SK-N-SH treated with all-trans-retinoic acid at 6 μM for 48 hours (cell line): ENCODE measurements at regions not wholly inside any gene's neighbourhood (a gene's known extent, or its start where the extent isn't known, plus 50 kb on each side); places are given as distances from the start of the nearest gene placed in this dataset.

Experiments used
- ATAC-seq: fragments of 200-7000 bp; cut with Tn5 transposase; 3 replicates; pipeline ENCODE4 v1.9.1; 2020; ENCODE audit warnings: mild to moderate bottlenecking, moderate library complexity
- ARNTL ChIP-seq: fragments of 450-650 bp; formaldehyde crosslinking; IDR thresholded peaks from 2 replicates; pipeline ENCODE4 v1.5.0; 2020; ENCODE audit warnings: low read depth, mild to moderate bottlenecking, moderate library complexity, borderline replicate concordance
- BACH2 ChIP-seq: fragments of 250-450 bp; sonication (Bioruptor Pico); IDR thresholded peaks from 2 replicates; pipeline ENCODE4 v1.9.0; 2021; ENCODE audit warnings: mild to moderate bottlenecking, borderline replicate concordance
- CREB5 ChIP-seq: fragments of 250-450 bp; sonication (Bioruptor Pico); IDR thresholded peaks from 2 replicates; pipeline ENCODE4 v1.5.1; 2020; ENCODE audit warnings: low read depth, mild to moderate bottlenecking, moderate library complexity
- ESRRG ChIP-seq: fragments of 250-450 bp; sonication (Bioruptor Pico); IDR thresholded peaks from 2 replicates; pipeline ENCODE4 v1.6.1; 2021; ENCODE audit warnings: mild to moderate bottlenecking
- ISL1 ChIP-seq: fragments of 250-450 bp; sonication (Bioruptor Pico); IDR thresholded peaks from 2 replicates; pipeline ENCODE4 v2.1.2; 2022; ENCODE audit warnings: mild to moderate bottlenecking, moderate library complexity
- OSR1 ChIP-seq: fragments of 250-450 bp; sonication (Bioruptor Pico); IDR thresholded peaks from 2 replicates; pipeline ENCODE4 v1.8.0; 2022; ENCODE audit warnings: moderate library complexity, mild to moderate bottlenecking, inconsistent platforms
- PATZ1 ChIP-seq: fragments of 250-450 bp; sonication (Bioruptor Pico); IDR thresholded peaks from 2 replicates; pipeline ENCODE4 v1.8.0; 2020; ENCODE audit warnings: mild to moderate bottlenecking, moderate library complexity, borderline replicate concordance
- PPARA ChIP-seq: fragments of 250-450 bp; sonication (Bioruptor Pico); IDR thresholded peaks from 2 replicates; pipeline ENCODE4 v1.5.0; 2020; ENCODE audit warnings: mild to moderate bottlenecking, borderline replicate concordance
- RARB ChIP-seq: fragments of 250-450 bp; sonication (Bioruptor Pico); IDR thresholded peaks from 2 replicates; pipeline ENCODE4 v1.8.0; 2021; ENCODE audit warnings: mild to moderate bottlenecking, moderate library complexity
- SNAI2 ChIP-seq: fragments of 250-450 bp; sonication (Bioruptor Pico); IDR thresholded peaks from 2 replicates; pipeline ENCODE4 v1.5.0; 2020; ENCODE audit warnings: mild to moderate bottlenecking, moderate library complexity
- TCF4 ChIP-seq: fragments of 250-450 bp; sonication (Bioruptor Pico); IDR thresholded peaks from 2 replicates; pipeline ENCODE4 v1.8.0; 2021; ENCODE audit warnings: mild to moderate bottlenecking, moderate library complexity, borderline replicate concordance
- TOX ChIP-seq: fragments of 250-450 bp; sonication (Bioruptor Pico); IDR thresholded peaks from 2 replicates; pipeline ENCODE4 v1.8.0; 2021; ENCODE audit warnings: mild to moderate bottlenecking, moderate library complexity, borderline replicate concordance
- ZC3H10 ChIP-seq: fragments of 250-450 bp; sonication (Bioruptor Pico); IDR thresholded peaks from 2 replicates; pipeline ENCODE4 v1.5.1; 2021; ENCODE audit warnings: mild to moderate bottlenecking, moderate library complexity
- ZFP3 ChIP-seq: fragments of 250-450 bp; sonication (Bioruptor Pico); IDR thresholded peaks from 2 replicates; pipeline ENCODE4 v1.5.0; 2020; ENCODE audit warnings: mild to moderate bottlenecking, moderate library complexity
- ZFP30 ChIP-seq: fragments of 450-650 bp; formaldehyde crosslinking; IDR thresholded peaks from 2 replicates; pipeline ENCODE4 v1.5.0; 2022; ENCODE audit warnings: mild to moderate bottlenecking, moderate library complexity
- ZNF565 ChIP-seq: fragments of 450-650 bp; formaldehyde crosslinking; conservative IDR thresholded peaks from 2 replicates; pipeline ENCODE4 v1.5.0; 2020; ENCODE audit warnings: low read depth, mild to moderate bottlenecking, moderate library complexity
- ZNF70 ChIP-seq: fragments of 450-650 bp; formaldehyde crosslinking; IDR thresholded peaks from 2 replicates; pipeline ENCODE4 v1.5.0; 2020; ENCODE audit warnings: mild to moderate bottlenecking, moderate library complexity
- ZNF8 ChIP-seq: fragments of 450-650 bp; formaldehyde crosslinking; IDR thresholded peaks from 2 replicates; pipeline ENCODE4 v1.5.0; 2020; ENCODE audit warnings: mild to moderate bottlenecking, moderate library complexity
- TF ChIP-seq, protein P1 (sequence below): fragments of 250-450 bp; sonication (Bioruptor Pico); IDR thresholded peaks from 2 replicates; pipeline ENCODE4 v1.5.0; 2020; ENCODE audit warnings: mild to moderate bottlenecking, moderate library complexity
- TF ChIP-seq, protein P2 (sequence below): fragments of 250-450 bp; sonication (Bioruptor Pico); IDR thresholded peaks from 2 replicates; pipeline ENCODE4 v1.5.1; 2021; ENCODE audit warnings: mild to moderate bottlenecking, moderate library complexity
- TF ChIP-seq, protein P3 (sequence below): fragments of 250-450 bp; sonication (Bioruptor Pico); IDR thresholded peaks from 2 replicates; pipeline ENCODE4 v1.8.0; 2021; ENCODE audit warnings: low read depth, mild to moderate bottlenecking, moderate library complexity, borderline replicate concordance

DNA sequence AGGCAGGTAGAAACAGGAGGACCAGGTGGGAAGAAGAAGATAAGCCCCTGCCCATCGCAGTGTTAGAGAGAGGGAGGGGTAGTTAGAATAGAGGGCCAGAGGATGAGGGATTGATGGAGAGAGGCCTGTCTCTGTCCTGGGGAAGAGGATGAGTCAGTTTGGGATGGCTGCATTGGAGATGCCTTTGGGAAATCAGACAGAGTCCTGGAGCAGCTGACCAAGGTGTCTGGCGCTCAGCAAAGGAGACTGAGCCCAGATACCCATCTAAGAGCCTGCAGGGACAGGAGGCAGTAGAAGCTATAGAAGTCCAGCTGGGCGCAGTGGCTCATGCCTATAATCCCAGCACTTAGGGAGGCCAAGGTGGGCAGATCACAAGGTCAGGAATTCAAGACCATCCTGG lies 177.8 kb upstream of the HAAO start:
- ATAC-seq = peak; percentile 12; the same call in 2 of the 3 replicates
- TF ChIP-seq, protein P1, sequence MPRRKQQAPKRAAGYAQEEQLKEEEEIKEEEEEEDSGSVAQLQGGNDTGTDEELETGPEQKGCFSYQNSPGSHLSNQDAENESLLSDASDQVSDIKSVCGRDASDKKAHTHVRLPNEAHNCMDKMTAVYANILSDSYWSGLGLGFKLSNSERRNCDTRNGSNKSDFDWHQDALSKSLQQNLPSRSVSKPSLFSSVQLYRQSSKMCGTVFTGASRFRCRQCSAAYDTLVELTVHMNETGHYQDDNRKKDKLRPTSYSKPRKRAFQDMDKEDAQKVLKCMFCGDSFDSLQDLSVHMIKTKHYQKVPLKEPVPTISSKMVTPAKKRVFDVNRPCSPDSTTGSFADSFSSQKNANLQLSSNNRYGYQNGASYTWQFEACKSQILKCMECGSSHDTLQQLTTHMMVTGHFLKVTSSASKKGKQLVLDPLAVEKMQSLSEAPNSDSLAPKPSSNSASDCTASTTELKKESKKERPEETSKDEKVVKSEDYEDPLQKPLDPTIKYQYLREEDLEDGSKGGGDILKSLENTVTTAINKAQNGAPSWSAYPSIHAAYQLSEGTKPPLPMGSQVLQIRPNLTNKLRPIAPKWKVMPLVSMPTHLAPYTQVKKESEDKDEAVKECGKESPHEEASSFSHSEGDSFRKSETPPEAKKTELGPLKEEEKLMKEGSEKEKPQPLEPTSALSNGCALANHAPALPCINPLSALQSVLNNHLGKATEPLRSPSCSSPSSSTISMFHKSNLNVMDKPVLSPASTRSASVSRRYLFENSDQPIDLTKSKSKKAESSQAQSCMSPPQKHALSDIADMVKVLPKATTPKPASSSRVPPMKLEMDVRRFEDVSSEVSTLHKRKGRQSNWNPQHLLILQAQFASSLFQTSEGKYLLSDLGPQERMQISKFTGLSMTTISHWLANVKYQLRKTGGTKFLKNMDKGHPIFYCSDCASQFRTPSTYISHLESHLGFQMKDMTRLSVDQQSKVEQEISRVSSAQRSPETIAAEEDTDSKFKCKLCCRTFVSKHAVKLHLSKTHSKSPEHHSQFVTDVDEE = no peak
- TF ChIP-seq, protein P2, sequence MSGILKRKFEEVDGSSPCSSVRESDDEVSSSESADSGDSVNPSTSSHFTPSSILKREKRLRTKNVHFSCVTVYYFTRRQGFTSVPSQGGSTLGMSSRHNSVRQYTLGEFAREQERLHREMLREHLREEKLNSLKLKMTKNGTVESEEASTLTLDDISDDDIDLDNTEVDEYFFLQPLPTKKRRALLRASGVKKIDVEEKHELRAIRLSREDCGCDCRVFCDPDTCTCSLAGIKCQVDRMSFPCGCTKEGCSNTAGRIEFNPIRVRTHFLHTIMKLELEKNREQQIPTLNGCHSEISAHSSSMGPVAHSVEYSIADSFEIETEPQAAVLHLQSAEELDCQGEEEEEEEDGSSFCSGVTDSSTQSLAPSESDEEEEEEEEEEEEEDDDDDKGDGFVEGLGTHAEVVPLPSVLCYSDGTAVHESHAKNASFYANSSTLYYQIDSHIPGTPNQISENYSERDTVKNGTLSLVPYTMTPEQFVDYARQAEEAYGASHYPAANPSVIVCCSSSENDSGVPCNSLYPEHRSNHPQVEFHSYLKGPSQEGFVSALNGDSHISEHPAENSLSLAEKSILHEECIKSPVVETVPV (CRISPR knock-in tag) = no peak
- TF ChIP-seq PPARA = no peak
- TF ChIP-seq, protein P3, sequence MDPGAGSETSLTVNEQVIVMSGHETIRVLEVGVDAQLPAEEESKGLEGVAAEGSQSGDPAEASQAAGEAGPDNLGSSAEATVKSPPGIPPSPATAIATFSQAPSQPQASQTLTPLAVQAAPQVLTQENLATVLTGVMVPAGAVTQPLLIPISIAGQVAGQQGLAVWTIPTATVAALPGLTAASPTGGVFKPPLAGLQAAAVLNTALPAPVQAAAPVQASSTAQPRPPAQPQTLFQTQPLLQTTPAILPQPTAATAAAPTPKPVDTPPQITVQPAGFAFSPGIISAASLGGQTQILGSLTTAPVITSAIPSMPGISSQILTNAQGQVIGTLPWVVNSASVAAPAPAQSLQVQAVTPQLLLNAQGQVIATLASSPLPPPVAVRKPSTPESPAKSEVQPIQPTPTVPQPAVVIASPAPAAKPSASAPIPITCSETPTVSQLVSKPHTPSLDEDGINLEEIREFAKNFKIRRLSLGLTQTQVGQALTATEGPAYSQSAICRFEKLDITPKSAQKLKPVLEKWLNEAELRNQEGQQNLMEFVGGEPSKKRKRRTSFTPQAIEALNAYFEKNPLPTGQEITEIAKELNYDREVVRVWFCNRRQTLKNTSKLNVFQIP (CRISPR knock-in tag) = no peak
- TF ChIP-seq PATZ1 = no peak
- TF ChIP-seq CREB5 (CRISPR knock-in tag) = no peak
- no peak for TF ChIP-seq ZC3H10
- no peak for TF ChIP-seq ZFP30 (CRISPR knock-in tag)
- TF ChIP-seq OSR1 = no peak
- TF ChIP-seq RARB (CRISPR knock-in tag) = no peak
- TF ChIP-seq SNAI2 (CRISPR knock-in tag) = no peak
- no peak for TF ChIP-seq ARNTL (CRISPR knock-in tag)
- TF ChIP-seq ISL1 (CRISPR knock-in tag) = no peak
- no peak for TF ChIP-seq BACH2
- no peak for TF ChIP-seq TCF4 (CRISPR knock-in tag)
- TF ChIP-seq ESRRG = no peak
- no peak for TF ChIP-seq ZNF565 (CRISPR knock-in tag)
- TF ChIP-seq ZNF8 (CRISPR knock-in tag) = no peak
- no peak for TF ChIP-seq TOX (CRISPR knock-in tag)
- no peak for TF ChIP-seq ZFP3

DNA sequence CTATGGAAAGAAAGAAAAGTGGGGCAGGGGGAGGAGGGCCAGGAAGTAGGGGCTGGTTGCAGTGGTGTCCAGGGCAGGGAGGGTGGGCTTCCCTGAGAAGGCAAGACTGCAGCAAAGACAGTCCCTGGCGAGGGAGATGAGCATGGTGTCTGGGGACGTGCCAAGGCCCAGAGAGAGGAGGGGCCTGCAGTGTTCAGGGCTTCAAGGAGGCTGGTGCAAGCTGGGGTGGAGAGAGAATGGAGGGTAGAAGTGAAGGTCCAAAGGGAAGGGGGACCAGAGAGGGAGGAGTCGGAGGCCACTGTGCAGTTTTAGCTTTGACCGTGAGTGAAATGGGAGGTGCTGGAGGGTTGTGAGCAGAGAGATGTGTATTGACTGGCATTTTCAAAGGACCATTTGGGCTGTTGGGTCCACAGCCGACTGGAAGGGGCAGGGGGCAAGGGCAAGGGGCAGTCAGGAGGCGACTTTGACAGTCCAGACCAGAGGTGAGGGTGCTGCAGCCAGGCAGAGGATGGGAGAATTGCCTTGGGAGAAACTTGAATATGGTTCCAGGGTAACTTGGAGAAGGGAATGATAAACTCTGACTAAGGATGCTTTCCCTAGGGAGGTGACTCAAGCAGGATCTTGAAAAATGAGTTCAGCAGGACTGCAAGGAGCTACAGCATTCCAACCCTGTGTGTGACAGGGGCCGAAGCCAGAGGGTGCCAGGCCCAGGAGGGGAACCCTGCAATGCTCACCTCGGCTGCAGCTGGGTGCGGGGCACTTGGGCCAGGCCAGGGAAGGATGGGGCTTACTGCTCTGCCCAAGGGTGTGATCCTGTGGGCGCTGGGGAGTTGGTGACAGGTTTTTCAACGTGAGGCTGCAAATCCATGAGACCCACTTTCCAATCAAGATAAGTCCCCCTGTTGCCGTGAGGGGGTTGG lies 177.1 kb upstream of the HAAO start:
- ATAC-seq = peak; percentile 63
- no peak for TF ChIP-seq ISL1 (CRISPR knock-in tag)

- TF ChIP-seq TCF4 (CRISPR knock-in tag) (peak; percentile 78), CREB5 (CRISPR knock-in tag) (no peak), ZNF70 (CRISPR knock-in tag) (no peak), PATZ1 (no peak)
- ATAC-seq = peak; percentile 84
Observed at GRCh38 chr2:42967959-42968674, 175.7 kb upstream of the HAAO start.
